HepG2 (cell line): ENCODE measurements at regions not wholly inside any gene's neighbourhood (a gene's known extent, or its start where the extent isn't known, plus 50 kb on each side); places are given as distances from the start of the nearest gene placed in this dataset.

Experiments
- ATAC-seq: fragments of 200-7000 bp; cut with Tn5 transposase; 3 replicates; pipeline ENCODE4 v1.9.1; 2020; ENCODE audit warnings: mild to moderate bottlenecking, moderate library complexity
- BruUV-seq: library from RNA; stranded (reverse); fragments of 400-500 nt; replicated peaks from 2 replicates; lab custom pipeline; 2021; lab: Mats Ljungman, UMichigan
- CTCF ChIA-PET: fragments of 300-600 bp; formaldehyde crosslinking; extraction: SDS; loops from one replicate; lab custom pipeline; 2021; ENCODE audit warnings: low total read pairs, inconsistent platforms, low intra/inter-chr PET ratio; lab: Yijun Ruan, JAX
- POLR2A ChIA-PET: fragments of 350-600 bp; sonication (Branson Sonifier 250); formaldehyde crosslinking; loops from one replicate; lab custom pipeline; 2020; ENCODE audit warnings: antibody characterized with exemption, inconsistent platforms; lab: Yijun Ruan, JAX
- DNase-seq: peaks from one replicate; pipeline ENCODE4 v3.0.0-alpha.2; 2015; ENCODE audit warnings: low spot score
- FAIRE-seq: peaks from 3 replicates; lab custom pipeline; 2011; peaks lifted over from hg19 to GRCh38; lab: Jason Lieb, UNC
- H2AFZ ChIP-seq: one replicate; pipeline ENCODE4 v1.6.1; 2011; ENCODE audit warnings: low read length, inconsistent platforms
- H3K27ac ChIP-seq: fragments of 300-600 bp; 3 replicates; pipeline ENCODE4 v1.8.0; 2011; ENCODE audit warnings: mixed run types, mild to moderate bottlenecking, mixed read lengths, low read length, inconsistent platforms; ENCODE audit not compliant: insufficient read depth; ENCODE audit errors: extremely low read length
- H3K27me3 ChIP-seq, 2 experiments: fragments of 200-600 bp in 1 of 2; 2 replicates in 1 of 2; 3 replicates in 1 of 2; pipeline versions ENCODE4 v1.6.0 to v1.8.0; 2011; ENCODE audit warnings: low read length in 2 of 2, mild to moderate bottlenecking in 2 of 2, moderate library complexity in 2 of 2, inconsistent platforms in 1 of 2; ENCODE audit not compliant: insufficient read depth in 2 of 2, control insufficient read depth in 1 of 2
- H3K36me3 ChIP-seq, 2 experiments: fragments of 200-600 bp in 1 of 2; replicated peaks in 1 of 2; 2 replicates in 1 of 2; 3 replicates in 1 of 2; pipeline versions ENCODE4 v1.5.1 to v1.8.0; 2011; ENCODE audit warnings: low read length in 2 of 2, inconsistent platforms in 1 of 2; ENCODE audit not compliant: insufficient read depth in 2 of 2, control insufficient read depth in 1 of 2
- H3K4me1 ChIP-seq: 2 replicates; pipeline ENCODE4 v1.5.1; 2012; ENCODE audit warnings: low read length, inconsistent platforms; ENCODE audit not compliant: insufficient read depth
- H3K4me2 ChIP-seq: 2 replicates; pipeline ENCODE4 v1.6.0; 2011; ENCODE audit warnings: low read depth, low read length, inconsistent platforms
- H3K4me3 ChIP-seq, 3 experiments: fragments of 200-600 bp in 1 of 3; sonication (generic), shearing (Covaris generic) in 1 of 3; replicated peaks in 1 of 3; 2 replicates each; pipeline ENCODE4 v1.5.1; 2011 to 2016; ENCODE audit warnings: low read length in 3 of 3, inconsistent platforms in 2 of 3, low read depth in 2 of 3, mild to moderate bottlenecking in 2 of 3, control low read depth in 1 of 3, mixed read lengths in 1 of 3; ENCODE audit not compliant: insufficient read depth in 1 of 3
- H3K79me2 ChIP-seq: one replicate; pipeline ENCODE4 v1.6.1; 2011; ENCODE audit warnings: low read length, inconsistent platforms; ENCODE audit not compliant: insufficient read depth
- H3K9ac ChIP-seq: 2 replicates; pipeline ENCODE4 v1.6.0; 2011; ENCODE audit warnings: mild to moderate bottlenecking, low read depth, low read length, inconsistent platforms; ENCODE audit not compliant: insufficient read depth
- H3K9me3 ChIP-seq: 2 replicates; pipeline ENCODE4 v1.5.1; 2012; ENCODE audit warnings: mild to moderate bottlenecking, low read length
- H4K20me1 ChIP-seq: 2 replicates; pipeline ENCODE4 v1.6.0; 2011; ENCODE audit warnings: inconsistent platforms, mild to moderate bottlenecking, low read length, moderate library complexity; ENCODE audit not compliant: insufficient read depth
- CC2D1A ChIP-seq: sonication (generic); formaldehyde crosslinking; IDR thresholded peaks from 2 replicates; pipeline ENCODE4 v1.8.1; 2023; ENCODE audit warnings: mild to moderate bottlenecking, missing genetic modification reagents
- GATAD1 ChIP-seq: IDR thresholded peaks from 2 replicates; pipeline ENCODE4 v1.6.1; 2016; ENCODE audit warnings: missing genetic modification reagents, missing compliant biosample characterization
- SMAD9 ChIP-seq: sonication (generic); formaldehyde crosslinking; IDR thresholded peaks from 2 replicates; pipeline ENCODE4 v1.5.1; 2020; ENCODE audit warnings: mild to moderate bottlenecking, missing genetic modification reagents
- TOPORS ChIP-seq: sonication (generic); formaldehyde crosslinking; IDR thresholded peaks from 2 replicates; pipeline ENCODE4 v1.8.0; 2023; ENCODE audit warnings: mild to moderate bottlenecking, missing genetic modification reagents
- ZNF577 ChIP-seq: sonication (generic); formaldehyde crosslinking; IDR thresholded peaks from 2 replicates; pipeline ENCODE4 v1.4.0; 2020; ENCODE audit warnings: mild to moderate bottlenecking, low read depth, missing genetic modification reagents, borderline replicate concordance
- ZSCAN29 ChIP-seq: sonication (generic); formaldehyde crosslinking; conservative IDR thresholded peaks from 2 replicates; pipeline ENCODE4 v1.4.0; 2020; ENCODE audit warnings: mild to moderate bottlenecking, missing genetic modification reagents
- WGBS: methylation state at CpG from one replicate; pipeline ENCODE4 v1.1.6; 2017; ENCODE audit warnings: low lambda C conversion rate; 5-methylcytosine and 5-hydroxymethylcytosine counted together
- in situ Hi-C: cut with HindIII; loops from 2 replicates; pipeline ENCODE4 v1.10.0; 2017; ENCODE audit warnings: low pct_unique_long_range_greater_than_20kb; ENCODE audit not compliant: extremely low pct_ligation_motif_present
- intact Hi-C: fragments of 100-400 bp; cut with micrococcal nuclease; formaldehyde crosslinking; loops from one replicate; pipeline ENCODE4 v1.10.0; 2022; ENCODE audit not compliant: unreplicated experiment
- TF ChIP-seq, protein P1 (sequence below), 2 experiments: fragments of 450-650 bp in 1 of 2; sonication (generic) in 1 of 2; formaldehyde crosslinking in 1 of 2; IDR thresholded peaks; 2 replicates each; pipeline versions ENCODE4 v1.6.1 to v1.8.0; 2016 to 2022; ENCODE audit warnings: antibody characterized with exemption in 1 of 2, mild to moderate bottlenecking in 1 of 2, missing genetic modification reagents in 1 of 2

DNA sequence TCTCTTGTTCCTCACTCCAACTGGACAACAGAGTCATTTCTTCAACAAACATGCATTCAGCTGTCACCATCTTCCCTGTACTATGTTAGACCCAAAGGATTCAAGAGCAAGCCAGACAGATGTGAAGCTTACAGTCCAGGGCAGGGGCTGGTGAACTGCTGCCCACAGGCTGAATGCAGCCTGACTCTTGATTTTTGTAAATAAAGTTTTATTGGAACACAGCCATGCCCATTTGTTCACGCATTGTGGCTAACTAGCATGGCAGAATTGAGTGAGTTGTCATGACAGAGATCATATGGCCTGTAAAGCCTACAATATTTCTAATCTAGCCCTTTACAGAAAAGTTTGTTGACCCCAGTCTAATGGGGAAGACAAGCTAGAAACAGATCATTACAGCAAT lies 208.7 kb downstream of the EMX2 start:
- intact Hi-C loops = no loop called here
- Histone ChIP-seq H2AFZ (no peak overlapping the region), H3K4me1 (no peaks in the 10 kb centered on the region), H3K27ac (no peak overlapping the region), H3K36me3 (no peaks in the 10 kb centered on the region), H3K9ac (no peak overlapping the region), H4K20me1 (no peaks in the 10 kb centered on the region), H3K9me3 (no peaks in the 10 kb centered on the region), H3K79me2 (no peaks in the 10 kb centered on the region), H3K4me3 (no peak overlapping the region), H3K27me3 (no peaks in the 10 kb centered on the region; a peak in 2 of 5 replicates), H3K4me2 (no peak overlapping the region)
- ChIA-PET CTCF (no interaction called here), POLR2A (no interaction called here)
- no peak for TF ChIP-seq ZNF577 (CRISPR knock-in tag)
- TF ChIP-seq GATAD1 = no peak
- no peak for TF ChIP-seq ZSCAN29 (CRISPR knock-in tag)
- TF ChIP-seq CC2D1A (CRISPR knock-in tag) = no peak
- no peak for TF ChIP-seq SMAD9 (CRISPR knock-in tag)
- TF ChIP-seq, protein P1, sequence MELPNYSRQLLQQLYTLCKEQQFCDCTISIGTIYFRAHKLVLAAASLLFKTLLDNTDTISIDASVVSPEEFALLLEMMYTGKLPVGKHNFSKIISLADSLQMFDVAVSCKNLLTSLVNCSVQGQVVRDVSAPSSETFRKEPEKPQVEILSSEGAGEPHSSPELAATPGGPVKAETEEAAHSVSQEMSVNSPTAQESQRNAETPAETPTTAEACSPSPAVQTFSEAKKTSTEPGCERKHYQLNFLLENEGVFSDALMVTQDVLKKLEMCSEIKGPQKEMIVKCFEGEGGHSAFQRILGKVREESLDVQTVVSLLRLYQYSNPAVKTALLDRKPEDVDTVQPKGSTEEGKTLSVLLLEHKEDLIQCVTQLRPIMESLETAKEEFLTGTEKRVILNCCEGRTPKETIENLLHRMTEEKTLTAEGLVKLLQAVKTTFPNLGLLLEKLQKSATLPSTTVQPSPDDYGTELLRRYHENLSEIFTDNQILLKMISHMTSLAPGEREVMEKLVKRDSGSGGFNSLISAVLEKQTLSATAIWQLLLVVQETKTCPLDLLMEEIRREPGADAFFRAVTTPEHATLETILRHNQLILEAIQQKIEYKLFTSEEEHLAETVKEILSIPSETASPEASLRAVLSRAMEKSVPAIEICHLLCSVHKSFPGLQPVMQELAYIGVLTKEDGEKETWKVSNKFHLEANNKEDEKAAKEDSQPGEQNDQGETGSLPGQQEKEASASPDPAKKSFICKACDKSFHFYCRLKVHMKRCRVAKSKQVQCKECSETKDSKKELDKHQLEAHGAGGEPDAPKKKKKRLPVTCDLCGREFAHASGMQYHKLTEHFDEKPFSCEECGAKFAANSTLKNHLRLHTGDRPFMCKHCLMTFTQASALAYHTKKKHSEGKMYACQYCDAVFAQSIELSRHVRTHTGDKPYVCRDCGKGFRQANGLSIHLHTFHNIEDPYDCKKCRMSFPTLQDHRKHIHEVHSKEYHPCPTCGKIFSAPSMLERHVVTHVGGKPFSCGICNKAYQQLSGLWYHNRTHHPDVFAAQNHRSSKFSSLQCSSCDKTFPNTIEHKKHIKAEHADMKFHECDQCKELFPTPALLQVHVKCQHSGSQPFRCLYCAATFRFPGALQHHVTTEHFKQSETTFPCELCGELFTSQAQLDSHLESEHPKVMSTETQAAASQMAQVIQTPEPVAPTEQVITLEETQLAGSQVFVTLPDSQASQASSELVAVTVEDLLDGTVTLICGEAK (IDR thresholded peaks at IDR 0.05) = no peak
- TF ChIP-seq, protein P1 (CRISPR knock-in tag; IDR thresholded peaks at IDR 0.05) = peak; percentile 75; the same call in 1 of the 2 replicates
- no peak for TF ChIP-seq TOPORS (CRISPR knock-in tag)
- no TSS peak for BruUV-seq
- no peak for FAIRE-seq
- 9% methylated on average over 1 of the region's 1 CpG for WGBS
- in situ Hi-C loops = no loop called here
- DNase-seq = no peak
- ATAC-seq = no peak
